Activated T-cell treated with anti-CD3 and anti-CD28 coated beads, Interleukin-2, amount 50 U/mL, for 72 hours (primary cell): ENCODE measurements at regions not wholly inside any gene's neighbourhood (a gene's known extent, or its start where the extent isn't known, plus 50 kb on each side); places are given as distances from the start of the nearest gene placed in this dataset.
A peak's percentile ranks its signal among the peaks of the same experiment; 100 is the strongest.
"Not testable (repeated sequence)": the region's sequence is repeated elsewhere in the genome, so short reads cannot be mapped to it uniquely, and the experiment has no call there.

ENCODE experiments used
- ATAC-seq, 2 donors: fragments of 150-1000 bp; cut with Tn5 transposase; replicated peaks in 1 of 2; 2 replicates each; pipeline ENCODE4 v1.10.0; 2021; ENCODE audit warnings: moderate library complexity in 2 of 2, mild to moderate bottlenecking in 1 of 2
- DNase-seq, 2 donors: peaks; one replicate each; pipeline ENCODE4 v3.0.0; 2021 to 2022; ENCODE audit warnings: mixed read lengths in 1 of 2
- H3K27ac Mint-ChIP-seq: one replicate; pipeline ENCODE4 v1.8.0; 2022; ENCODE audit warnings: mild to moderate bottlenecking, moderate library complexity, mixed read lengths
- H3K27me3 Mint-ChIP-seq: one replicate; pipeline ENCODE4 v1.8.0; 2022; ENCODE audit warnings: low read depth, mixed read lengths
- H3K36me3 Mint-ChIP-seq, 2 donors: one replicate each; pipeline ENCODE4 v1.8.0; 2022; ENCODE audit warnings: mixed read lengths in 2 of 2, mild to moderate bottlenecking in 1 of 2; ENCODE audit not compliant: insufficient read depth in 2 of 2
- H3K4me1 Mint-ChIP-seq: one replicate; pipeline ENCODE4 v1.8.0; 2022; ENCODE audit warnings: low read depth, mixed read lengths
- H3K4me3 Mint-ChIP-seq, 2 donors: one replicate each; pipeline ENCODE4 v1.8.0; 2022; ENCODE audit warnings: mild to moderate bottlenecking in 2 of 2, mixed read lengths in 2 of 2, moderate library complexity in 2 of 2
- H3K9me3 Mint-ChIP-seq, 2 donors: one replicate each; pipeline ENCODE4 v1.8.0; 2022; ENCODE audit warnings: mixed read lengths in 2 of 2

GRCh38 chr9:113721856-113722255 lies 154.3 kb upstream of the ZNF618 start:
- H3K27me3 Mint-ChIP-seq, result peaks cover 22% of the 10 kb centered on the region
- H3K9me3 Mint-ChIP-seq, result no peaks in the 10 kb centered on the region
- DNase-seq (no peak), ATAC-seq (no peak)
- no peaks in the 10 kb centered on the region for H3K4me1 Mint-ChIP-seq
- no peak overlapping the region for H3K4me3 Mint-ChIP-seq
- H3K36me3 Mint-ChIP-seq, result no peaks in the 10 kb centered on the region
- no peak overlapping the region for H3K27ac Mint-ChIP-seq

DNA sequence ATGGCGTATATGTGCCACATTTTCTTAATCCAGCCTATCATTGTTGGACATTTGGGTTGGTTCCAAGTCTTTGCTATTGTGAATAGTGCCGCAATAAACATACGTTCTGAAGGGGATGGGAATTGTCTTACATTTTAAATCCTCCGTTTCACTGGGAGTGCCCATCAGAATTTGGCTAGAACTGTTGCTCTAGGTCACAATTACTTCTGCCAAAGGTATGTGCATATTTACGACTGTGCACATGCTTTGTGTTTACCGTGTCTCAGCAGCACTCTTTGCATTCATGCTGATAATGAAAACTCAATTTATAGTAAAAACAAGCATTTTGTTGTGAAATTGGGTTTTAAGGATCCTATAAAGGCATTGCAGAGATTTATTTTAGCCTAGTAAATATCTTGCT lies 151.9 kb upstream of the ZNF618 start:
- ATAC-seq (no peak), DNase-seq (no peak)
- H3K9me3 Mint-ChIP-seq, result peaks cover 0 to 2% of the 10 kb centered on the region in 2 donors

DNA sequence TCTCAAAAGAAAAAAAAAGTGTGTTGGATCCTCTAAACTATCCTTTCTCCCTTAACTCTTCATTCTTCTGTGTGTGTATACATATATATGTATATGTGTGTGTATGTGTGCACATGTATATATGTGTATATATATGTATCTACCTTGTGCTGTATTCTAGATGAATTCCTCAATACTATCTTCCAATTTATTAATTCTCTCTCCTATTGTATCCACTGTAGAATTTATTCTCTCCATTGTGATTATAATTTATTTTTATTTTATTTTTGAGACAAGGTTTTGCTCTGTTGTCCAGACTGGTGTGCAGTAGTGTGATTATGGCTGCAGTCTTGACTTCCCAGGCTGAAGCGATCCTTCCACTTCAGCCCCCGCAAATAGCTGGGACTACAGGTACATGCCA lies 147.1 kb upstream of the ZNF618 start:
- H3K4me3 Mint-ChIP-seq, result no peak overlapping the region
- H3K27me3 Mint-ChIP-seq, result peaks cover 15% of the 10 kb centered on the region
- H3K9me3 Mint-ChIP-seq, result peaks cover 3 to 6% of the 10 kb centered on the region in 2 donors
- no peak overlapping the region for H3K27ac Mint-ChIP-seq
- peaks cover 1 to 5% of the 10 kb centered on the region in 2 donors for H3K36me3 Mint-ChIP-seq
- ATAC-seq (no peak), DNase-seq (no peak)
- no peaks in the 10 kb centered on the region for H3K4me1 Mint-ChIP-seq

More for the DNA sequence above, 151.9 kb upstream of the ZNF618 start:
- Mint-ChIP-seq H3K4me3 (no peak overlapping the region), H3K36me3 (no peaks in the 10 kb centered on the region), H3K4me1 (no peaks in the 10 kb centered on the region), H3K27ac (no peak overlapping the region), H3K27me3 (peaks cover 15% of the 10 kb centered on the region)

DNA sequence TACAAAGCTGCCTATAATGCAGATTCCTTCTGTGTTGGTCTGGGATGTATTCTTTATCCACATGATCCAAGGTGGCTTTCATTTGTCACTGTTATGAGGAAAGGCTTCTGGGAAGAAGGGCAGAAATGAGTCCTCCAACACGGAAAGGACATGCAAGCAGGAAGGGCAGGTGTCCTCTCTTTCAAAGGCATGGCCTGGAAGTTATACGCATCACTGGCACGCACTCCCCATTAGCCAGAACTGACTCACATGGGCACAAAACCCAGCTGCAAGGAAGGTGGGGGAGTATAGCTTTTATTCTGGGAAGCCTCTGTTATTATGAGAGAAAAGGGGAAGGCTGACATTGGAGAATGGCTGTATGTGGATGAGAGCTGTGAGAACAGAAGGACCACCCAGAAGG lies 141.3 kb upstream of the ZNF618 start:
- Mint-ChIP-seq H3K4me1 (no peaks in the 10 kb centered on the region), H3K4me3 (no peak overlapping the region), H3K27ac (no peak overlapping the region), H3K9me3 (peaks cover 6 to 8% of the 10 kb centered on the region in 2 donors), H3K36me3 (peaks cover 1 to 6% of the 10 kb centered on the region in 2 donors), H3K27me3 (peaks cover 21% of the 10 kb centered on the region)
- DNase-seq (no peak), ATAC-seq (no peak)

DNA sequence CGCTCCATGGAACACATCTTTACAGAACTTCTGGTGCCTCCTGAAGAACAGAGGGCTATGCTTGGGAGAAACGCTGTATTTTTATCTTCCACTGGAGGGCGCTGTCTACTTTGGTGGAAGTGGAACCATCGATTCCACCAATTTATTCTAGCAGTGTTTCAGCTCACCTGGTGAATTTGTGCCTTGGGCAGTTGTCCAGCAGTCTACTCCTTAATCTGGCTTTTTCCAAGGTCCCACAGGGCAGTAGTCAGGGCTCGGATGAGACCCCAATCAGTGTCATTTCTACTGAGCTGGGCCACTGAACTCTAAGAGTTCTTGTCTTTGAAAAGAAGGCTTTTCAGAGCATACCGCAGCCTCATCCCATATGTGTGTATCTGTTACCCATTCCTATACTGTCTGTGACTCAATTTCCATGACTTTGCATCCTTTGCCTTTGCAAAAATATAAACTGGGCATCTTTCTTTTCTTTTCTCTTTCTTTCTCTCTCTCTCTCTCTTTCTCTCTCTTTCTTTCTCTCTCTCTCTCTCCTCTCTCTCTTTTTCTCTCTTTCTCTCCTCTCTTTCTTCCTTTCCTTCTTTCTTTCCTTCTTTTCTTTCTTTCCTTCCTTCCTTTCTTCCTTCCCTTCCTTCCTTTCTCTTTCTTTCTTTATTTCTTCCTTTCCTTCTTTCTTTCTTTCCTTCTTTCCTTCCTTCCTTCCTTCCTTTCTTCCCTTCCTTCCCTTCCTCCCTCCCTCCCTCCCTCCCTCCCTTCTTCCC lies 138.4 kb upstream of the ZNF618 start:
- Mint-ChIP-seq H3K27ac (no peak overlapping the region), H3K4me1 (no peaks in the 10 kb centered on the region), H3K27me3 (peaks cover 16% of the 10 kb centered on the region), H3K9me3 (peaks cover 4 to 5% of the 10 kb centered on the region in 2 donors), H3K4me3 (no peak overlapping the region), H3K36me3 (peaks cover 0 to 4% of the 10 kb centered on the region in 2 donors)
- ATAC-seq, result peak in 1 of 2 donors; percentile 45
- DNase-seq, result peak; percentile 31 to 52

DNA sequence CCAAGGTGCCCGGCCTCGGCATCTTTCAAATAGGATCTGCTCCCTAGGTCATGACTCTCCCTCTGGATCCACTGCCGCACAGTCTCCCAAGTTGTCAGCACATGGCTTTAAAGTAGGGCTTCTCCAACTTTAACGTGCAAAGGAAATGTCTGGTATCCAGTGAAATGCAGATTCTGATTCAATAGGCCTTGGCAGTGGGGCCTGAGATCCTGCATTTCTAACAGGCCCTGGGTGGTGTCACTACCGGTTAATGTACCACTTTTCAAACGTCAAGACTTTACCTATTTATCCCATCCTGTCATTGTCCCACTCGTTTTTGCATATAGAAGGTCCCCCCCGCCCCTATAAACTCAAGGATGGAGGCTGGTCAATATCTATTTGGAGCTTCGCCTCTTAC lies 137.6 kb upstream of the ZNF618 start:
- no peak for DNase-seq
- Mint-ChIP-seq H3K27me3 (peaks cover 15% of the 10 kb centered on the region), H3K4me1 (no peaks in the 10 kb centered on the region), H3K36me3 (peaks cover 0 to 4% of the 10 kb centered on the region in 2 donors), H3K4me3 (no peak overlapping the region), H3K9me3 (peaks cover 4 to 5% of the 10 kb centered on the region in 2 donors), H3K27ac (no peak overlapping the region)
- no peak for ATAC-seq

DNA sequence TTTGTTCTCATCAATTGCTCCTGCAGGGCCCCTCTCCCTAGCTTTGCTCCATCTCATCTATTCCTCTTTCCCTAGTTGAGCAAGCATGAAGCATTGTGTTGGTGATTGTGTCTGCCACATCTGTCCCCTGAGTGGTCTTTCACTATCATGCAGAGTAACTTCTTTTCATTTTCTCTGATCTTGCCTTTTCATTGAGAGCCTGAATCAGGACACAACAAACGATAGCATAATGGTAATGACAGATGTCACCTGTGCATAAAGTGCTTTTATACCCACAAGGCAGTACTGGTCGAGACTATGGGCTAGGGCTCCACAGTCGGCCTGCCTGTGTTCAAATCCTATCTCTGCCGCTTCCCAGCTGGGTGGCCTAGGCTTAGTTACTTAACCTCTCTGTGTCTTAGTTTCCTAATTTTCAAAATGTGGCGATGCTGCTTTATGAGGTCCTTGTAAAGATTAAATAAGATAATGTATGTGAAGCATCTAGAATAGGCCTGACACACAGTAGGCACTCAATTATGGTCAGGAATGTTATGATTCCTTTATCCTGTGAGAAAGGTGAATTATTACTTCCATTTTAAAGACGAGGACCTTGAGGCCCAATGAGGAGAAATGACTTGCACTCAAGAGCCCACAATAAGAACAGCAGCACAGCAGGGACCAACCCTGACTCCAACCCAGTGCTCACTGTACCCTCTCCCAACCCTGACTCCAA lies 137.1 kb upstream of the ZNF618 start:
- Mint-ChIP-seq H3K27ac (no peak overlapping the region), H3K27me3 (peaks cover 13% of the 10 kb centered on the region), H3K4me1 (no peaks in the 10 kb centered on the region), H3K36me3 (peaks cover 0 to 4% of the 10 kb centered on the region in 2 donors), H3K4me3 (no peak overlapping the region), H3K9me3 (peaks cover 4 to 5% of the 10 kb centered on the region in 2 donors)
- no peak for ATAC-seq
- DNase-seq, result no peak

DNA sequence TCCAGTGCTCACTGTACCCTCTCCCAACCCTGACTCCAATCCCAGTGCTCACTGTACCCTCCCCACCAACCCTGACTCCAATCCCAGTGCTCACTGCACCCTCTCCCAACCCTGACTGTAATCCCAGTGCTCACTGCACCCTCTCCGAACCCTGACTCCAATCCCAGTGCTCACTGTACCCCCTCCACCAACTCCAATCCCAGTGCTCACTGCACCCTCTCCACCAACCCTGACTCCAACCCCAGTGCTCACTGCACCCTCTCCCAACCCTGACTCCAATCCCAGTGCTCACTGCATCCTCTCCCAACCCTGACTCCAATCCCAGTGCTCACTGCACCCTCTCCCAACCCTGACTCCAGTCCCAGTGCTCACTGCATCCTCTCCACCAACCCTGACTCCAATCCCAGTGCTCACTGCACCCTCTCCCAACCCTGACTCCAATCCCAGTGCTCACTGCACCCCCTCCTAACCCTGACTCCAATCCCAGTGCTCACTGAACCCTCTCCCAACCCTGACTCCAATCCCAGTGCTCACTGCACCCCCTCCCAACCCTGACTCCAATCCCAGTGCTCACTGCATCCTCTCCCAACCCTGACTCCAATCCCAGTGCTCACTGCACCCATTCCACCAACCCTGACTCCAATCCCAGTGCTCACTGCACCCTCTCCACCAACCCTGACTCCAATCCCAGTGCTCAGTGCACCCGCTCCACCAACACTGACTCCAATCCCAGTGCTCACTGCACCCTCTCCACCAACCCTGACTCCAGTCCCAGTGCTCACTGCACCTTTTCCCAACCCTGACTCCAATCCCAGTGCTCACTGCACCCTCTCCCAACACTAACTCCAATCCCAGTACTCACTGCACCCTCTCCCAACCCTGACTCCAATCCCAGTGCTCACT lies 136.3 kb upstream of the ZNF618 start:
- H3K27me3 Mint-ChIP-seq, H3K9me3 Mint-ChIP-seq, H3K36me3 Mint-ChIP-seq, ATAC-seq, H3K4me1 Mint-ChIP-seq, H3K4me3 Mint-ChIP-seq, H3K27ac Mint-ChIP-seq, DNase-seq: not testable (repeated sequence)

GRCh38 chr9:113740508-113741500 lies 135.3 kb upstream of the ZNF618 start:
- not testable (repeated sequence) for H3K36me3 Mint-ChIP-seq, H3K9me3 Mint-ChIP-seq, H3K4me3 Mint-ChIP-seq, H3K4me1 Mint-ChIP-seq, H3K27ac Mint-ChIP-seq, ATAC-seq, DNase-seq
- H3K27me3 Mint-ChIP-seq, result peaks cover 13% of the 10 kb centered on the region

DNA sequence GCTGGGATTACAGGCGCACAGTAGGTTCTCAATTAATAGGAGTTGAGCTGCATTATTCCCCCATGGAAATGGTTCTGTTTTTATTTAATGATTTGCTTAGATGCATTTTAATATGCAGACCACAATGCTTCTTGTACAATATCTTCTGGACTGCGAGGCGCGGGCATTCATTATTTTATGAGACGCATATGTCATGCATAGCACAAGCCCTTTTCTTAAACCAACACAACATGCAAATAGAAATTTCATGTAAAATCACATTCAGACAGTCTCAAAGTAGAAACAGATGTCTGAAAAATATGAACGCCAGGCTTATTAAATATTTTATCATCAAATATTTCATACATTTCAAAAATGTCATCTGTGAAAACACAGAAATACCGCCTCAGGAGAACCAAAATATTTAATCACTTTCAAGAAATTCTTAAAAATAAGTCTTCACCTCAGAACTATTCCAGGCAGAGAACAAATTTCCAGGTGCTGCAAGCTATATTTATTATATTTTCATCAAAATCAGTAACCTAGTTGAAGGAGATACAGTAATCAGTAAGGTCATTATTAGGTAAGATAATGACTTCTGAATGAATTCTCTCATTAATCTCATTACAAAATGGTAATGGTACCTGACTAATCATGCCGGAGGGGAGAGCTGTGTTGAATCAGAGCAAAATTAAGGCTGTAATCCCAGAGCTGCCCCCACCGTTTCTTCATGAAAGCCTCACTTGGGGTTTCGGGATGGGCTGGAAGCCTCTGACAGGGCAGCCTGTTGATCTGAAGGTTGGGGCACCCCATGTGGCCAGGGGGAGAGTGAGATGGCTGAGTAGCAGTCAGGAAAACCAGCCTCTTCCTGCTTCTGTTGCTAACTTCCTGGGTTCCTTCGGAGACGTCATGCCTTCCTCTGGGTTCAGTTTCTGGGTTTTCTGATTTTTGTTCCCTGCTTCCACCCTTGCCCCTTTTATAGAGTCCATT lies 133.9 kb upstream of the ZNF618 start:
- no peak overlapping the region for H3K4me3 Mint-ChIP-seq
- peaks cover 0 to 4% of the 10 kb centered on the region in 2 donors for H3K36me3 Mint-ChIP-seq
- peaks cover 13% of the 10 kb centered on the region for H3K27me3 Mint-ChIP-seq
- DNase-seq (no peak), ATAC-seq (no peak)
- H3K4me1 Mint-ChIP-seq, result no peaks in the 10 kb centered on the region
- peaks cover 4 to 5% of the 10 kb centered on the region in 2 donors for H3K9me3 Mint-ChIP-seq
- no peak overlapping the region for H3K27ac Mint-ChIP-seq

DNA sequence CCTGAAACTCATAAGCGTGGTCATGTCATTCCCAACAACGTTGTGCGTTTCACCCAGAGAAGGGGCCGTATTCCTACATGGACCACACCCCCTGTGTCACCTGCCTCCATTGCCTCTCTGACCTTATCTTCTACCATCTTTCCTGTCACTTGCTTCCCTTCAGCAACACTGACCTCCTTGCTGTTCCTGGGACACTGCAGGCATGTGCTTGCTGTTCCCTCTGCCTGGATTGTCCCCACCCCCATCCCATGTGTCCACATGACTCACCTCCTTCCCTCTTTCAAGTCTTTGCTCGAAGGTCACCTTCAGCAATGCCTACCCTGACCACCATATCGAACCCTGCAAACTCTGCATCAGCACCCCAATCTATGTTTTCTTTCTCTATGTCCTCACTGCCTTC lies 133.2 kb upstream of the ZNF618 start:
- Mint-ChIP-seq H3K4me1 (no peaks in the 10 kb centered on the region), H3K27ac (no peak overlapping the region), H3K27me3 (peaks cover 13% of the 10 kb centered on the region), H3K9me3 (peaks cover 5 to 9% of the 10 kb centered on the region in 2 donors), H3K36me3 (peaks cover 1 to 5% of the 10 kb centered on the region in 2 donors), H3K4me3 (no peak overlapping the region)
- ATAC-seq, result no peak
- no peak for DNase-seq
